ENCODE measurements at regions not wholly inside any gene's neighbourhood (a gene's known extent, or its start where the extent isn't known, plus 50 kb on each side); places are given as distances from the start of the nearest gene placed in this dataset.

GRCh38 chr3:116848248-116848829 is 138.8 kb downstream of the TUSC7 start:
- no peak for DNase-seq (ENCODE audit: low read depth)

GRCh38 chr3:116849261-116849688 is 139.7 kb downstream of the TUSC7 start:
- DNase-seq (ENCODE audit: low read depth), result no peak

- no peak for DNase-seq (ENCODE audit: low read depth)
Measured at GRCh38 chr3:116852803-116853202, 143.2 kb downstream of the TUSC7 start.

- DNase-seq (ENCODE audit: low read depth), result no peak
Measured at GRCh38 chr3:116863270-116863770, 153.7 kb downstream of the TUSC7 start.

GRCh38 chr3:116863822-116864589 is 154.4 kb downstream of the TUSC7 start:
- DNase-seq (ENCODE audit: low read depth), result no peak

- no peak for DNase-seq (ENCODE audit: low read depth)
Measured at GRCh38 chr3:116864590-116864927, 155.0 kb downstream of the TUSC7 start.

GRCh38 chr3:116870379-116870778 is 160.8 kb downstream of the TUSC7 start:
- DNase-seq (ENCODE audit: low read depth), result no peak

GRCh38 chr3:116871905-116872304 is 162.3 kb downstream of the TUSC7 start:
- DNase-seq (ENCODE audit: low read depth), result no peak

GRCh38 chr3:116872688-116873087 is 163.1 kb downstream of the TUSC7 start:
- no peak for DNase-seq (ENCODE audit: low read depth)

- no peak for DNase-seq (ENCODE audit: low read depth)
Measured at GRCh38 chr3:116873142-116873541, 163.6 kb downstream of the TUSC7 start.

- DNase-seq (ENCODE audit: low read depth), result no peak
Measured at GRCh38 chr3:116877968-116878367, 168.4 kb downstream of the TUSC7 start.

GRCh38 chr3:116886202-116886893 is 176.8 kb downstream of the TUSC7 start:
- DNase-seq (ENCODE audit: low read depth), result no peak

GRCh38 chr3:116896116-116896515 is 186.5 kb downstream of the TUSC7 start:
- no peak for DNase-seq (ENCODE audit: low read depth)

- DNase-seq (ENCODE audit: low read depth), result no peak
Measured at GRCh38 chr3:116897382-116897781, 187.8 kb downstream of the TUSC7 start.

GRCh38 chr3:116899253-116899652 is 189.7 kb downstream of the TUSC7 start:
- DNase-seq (ENCODE audit: low read depth), result no peak

- DNase-seq (ENCODE audit: low read depth), result no peak
Measured at GRCh38 chr3:116905334-116905733, 195.8 kb downstream of the TUSC7 start.

- DNase-seq (ENCODE audit: low read depth), result no peak
Measured at GRCh38 chr3:116905794-116906193, 196.2 kb downstream of the TUSC7 start.

GRCh38 chr3:116912116-116912515 is 202.5 kb downstream of the TUSC7 start:
- DNase-seq (ENCODE audit: low read depth), result no peak

GRCh38 chr3:116914004-116914403 is 204.4 kb downstream of the TUSC7 start:
- DNase-seq (ENCODE audit: low read depth), result no peak

- DNase-seq (ENCODE audit: low read depth), result no peak
Measured at GRCh38 chr3:116916836-116917235, 207.3 kb downstream of the TUSC7 start.

GRCh38 chr3:116920826-116921610 is 211.4 kb downstream of the TUSC7 start:
- DNase-seq (ENCODE audit: low read depth), result no peak

GRCh38 chr3:116927918-116928317 is 218.3 kb downstream of the TUSC7 start:
- no peak for DNase-seq (ENCODE audit: low read depth)

All from activated T-helper 9 cell treated with anti-CD3 and anti-CD28 coated beads, Interleukin-2, amount 50 U/mL, for 16 hours (primary cell).